Middle frontal gyrus (tissue), 1 donor: ENCODE measurements at regions not wholly inside any gene's neighbourhood (a gene's known extent, or its start where the extent isn't known, plus 50 kb on each side); places are given as distances from the start of the nearest gene placed in this dataset.

Experiments
- DNase-seq: peaks from one replicate; pipeline ENCODE4 v3.0.0-alpha.2; 2015; ENCODE audit warnings: low spot score; ENCODE audit errors: extremely low spot score

GRCh38 chr1:185646202-185646683 lies 87.9 kb upstream of the HMCN1 start:
- DNase-seq, result no peak

GRCh38 chr1:185645686-185646085 lies 88.5 kb upstream of the HMCN1 start:
- no peak for DNase-seq

- DNase-seq, result no peak
These were observed 89.0 kb upstream of the HMCN1 start for GRCh38 chr1:185645162-185645640.

GRCh38 chr1:185644531-185644930 lies 89.7 kb upstream of the HMCN1 start:
- DNase-seq, result no peak

- DNase-seq, result no peak
These were observed 97.3 kb upstream of the HMCN1 start for GRCh38 chr1:185636848-185637247.

GRCh38 chr1:185634704-185635103 lies 99.5 kb upstream of the HMCN1 start:
- DNase-seq, result no peak

GRCh38 chr1:185632659-185633423 lies 101.3 kb upstream of the HMCN1 start:
- DNase-seq, result no peak

- DNase-seq, result no peak
These were observed 102.3 kb upstream of the HMCN1 start for GRCh38 chr1:185631843-185632242.

- DNase-seq, result no peak
These were observed 106.3 kb upstream of the HMCN1 start for GRCh38 chr1:185627761-185628501.

- DNase-seq, result no peak
These were observed 107.0 kb upstream of the HMCN1 start for GRCh38 chr1:185627171-185627570.

GRCh38 chr1:185626344-185626743 lies 107.8 kb upstream of the HMCN1 start:
- DNase-seq, result no peak

- no peak for DNase-seq
These were observed 123.2 kb upstream of the HMCN1 start for GRCh38 chr1:185610954-185611353.

- no peak for DNase-seq
These were observed 126.0 kb upstream of the HMCN1 start for GRCh38 chr1:185608177-185608576.

GRCh38 chr1:185603158-185603557 lies 131.0 kb upstream of the HMCN1 start:
- no peak for DNase-seq

GRCh38 chr1:185601189-185601588 lies 133.0 kb upstream of the HMCN1 start:
- DNase-seq, result no peak

- DNase-seq, result no peak
These were observed 133.6 kb upstream of the HMCN1 start for GRCh38 chr1:185600641-185601040.

- no peak for DNase-seq
These were observed 135.9 kb upstream of the HMCN1 start for GRCh38 chr1:185598332-185598731.

- DNase-seq, result no peak
These were observed 138.1 kb upstream of the HMCN1 start for GRCh38 chr1:185595835-185596667.

- DNase-seq, result no peak
These were observed 139.3 kb upstream of the HMCN1 start for GRCh38 chr1:185594786-185595410.

- DNase-seq, result no peak
These were observed 140.9 kb upstream of the HMCN1 start for GRCh38 chr1:185593271-185593670.

GRCh38 chr1:185585770-185586169 lies 148.4 kb upstream of the HMCN1 start:
- no peak for DNase-seq
